SK-N-SH (cell line): ENCODE measurements at regions not wholly inside any gene's neighbourhood (a gene's known extent, or its start where the extent isn't known, plus 50 kb on each side); places are given as distances from the start of the nearest gene placed in this dataset.

ENCODE experiments used
- CTCF ChIA-PET: fragments of 300-600, 350-600 bp; formaldehyde crosslinking; extraction: SDS; loops from one replicate; lab custom pipeline; 2021; lab: Yijun Ruan, JAX
- POLR2A ChIA-PET: fragments of 350-600 bp; sonication (Branson Sonifier 250); formaldehyde crosslinking; extraction: SDS; loops from one replicate; lab custom pipeline; 2020; ENCODE audit warnings: antibody characterized with exemption, inconsistent platforms; lab: Yijun Ruan, JAX
- DNase-seq: peaks from one replicate; pipeline ENCODE4 v3.0.0; 2012
- H2AFZ ChIP-seq: fragments of 200-600 bp; sonication (generic); 2 replicates; pipeline ENCODE4 v1.8.1; 2016; ENCODE audit warnings: antibody characterized with exemption, mild to moderate bottlenecking, low read depth
- H3F3A ChIP-seq: fragments of 200-600 bp; sonication (generic); replicated peaks from 2 replicates; pipeline ENCODE3; 2016; ENCODE audit warnings: antibody characterized with exemption, mild to moderate bottlenecking; ENCODE audit not compliant: insufficient read depth
- H3K27ac ChIP-seq, 2 experiments: fragments of 200-500 bp in 1 of 2; fragments of 200-600 bp in 1 of 2; sonication (Bioruptor generic) in 1 of 2; sonication (generic), shearing (Covaris generic) in 1 of 2; 2 replicates each; pipeline versions ENCODE4 v1.5.1 to v1.6.1; 2014 to 2016; ENCODE audit warnings: low read depth in 2 of 2, inconsistent platforms in 1 of 2, low read length in 1 of 2, mild to moderate bottlenecking in 1 of 2, mixed read lengths in 1 of 2
- H3K27me3 ChIP-seq: fragments of 200-600 bp; sonication (generic), shearing (Covaris generic); 2 replicates; pipeline ENCODE4 v1.6.1; 2016; ENCODE audit warnings: mixed run types; ENCODE audit not compliant: insufficient read depth
- H3K36me3 ChIP-seq, 2 experiments: fragments of 200-500 bp in 1 of 2; fragments of 200-600 bp in 1 of 2; sonication (Bioruptor generic) in 1 of 2; sonication (generic) in 1 of 2; replicated peaks in 1 of 2; 2 replicates each; pipeline versions ENCODE3 to v1.5.1; 2014 to 2016; ENCODE audit warnings: low read length in 1 of 2, mild to moderate bottlenecking in 1 of 2; ENCODE audit not compliant: insufficient read depth in 2 of 2, control insufficient read depth in 1 of 2
- H3K4me1 ChIP-seq, 2 experiments: fragments of 200-500 bp in 1 of 2; fragments of 200-600 bp in 1 of 2; sonication (Bioruptor generic) in 1 of 2; sonication (generic), shearing (Covaris generic) in 1 of 2; 2 replicates each; pipeline versions ENCODE4 v1.5.1 to v1.6.1; 2014 to 2016; ENCODE audit warnings: low read depth in 1 of 2, low read length in 1 of 2, mixed run types in 1 of 2; ENCODE audit not compliant: insufficient read depth in 2 of 2, control insufficient read depth in 1 of 2
- H3K4me2 ChIP-seq: fragments of 200-600 bp; sonication (generic), shearing (Covaris generic); 2 replicates; pipeline ENCODE4 v1.6.1; 2017; ENCODE audit warnings: mixed run types
- H3K4me3 ChIP-seq, 2 experiments: fragments of 200-500 bp in 1 of 2; fragments of 200-600 bp in 1 of 2; sonication (Bioruptor generic) in 1 of 2; sonication (generic), shearing (Covaris generic) in 1 of 2; 2 replicates each; pipeline versions ENCODE4 v1.5.1 to v1.8.1; 2014 to 2016; ENCODE audit warnings: low read depth in 2 of 2, inconsistent platforms in 1 of 2, low read length in 1 of 2, mild to moderate bottlenecking in 1 of 2, mixed read lengths in 1 of 2, moderate library complexity in 1 of 2
- H3K79me2 ChIP-seq: fragments of 200-600 bp; sonication (generic); 2 replicates; pipeline ENCODE4 v1.8.1; 2017; ENCODE audit warnings: mild to moderate bottlenecking; ENCODE audit not compliant: insufficient read depth
- H3K9ac ChIP-seq: fragments of 200-600 bp; sonication (generic); 2 replicates; pipeline ENCODE4 v1.6.1; 2017; ENCODE audit warnings: mixed run types
- H3K9me2 ChIP-seq: fragments of 200-600 bp; sonication (generic); 2 replicates; pipeline ENCODE4 v1.6.1; 2017; ENCODE audit warnings: mixed run types
- H3K9me3 ChIP-seq: fragments of 200-600 bp; sonication (generic); 2 replicates; pipeline ENCODE4 v1.6.1; 2017; ENCODE audit warnings: mixed run types, mild to moderate bottlenecking, moderate library complexity
- H4K20me1 ChIP-seq: fragments of 200-600 bp; sonication (generic); 2 replicates; pipeline ENCODE4 v1.6.1; 2017; ENCODE audit warnings: mild to moderate bottlenecking, mixed run types; ENCODE audit not compliant: insufficient read depth
- CHD2 ChIP-seq: fragments of 150-350 bp; IDR thresholded peaks from 2 replicates; pipeline ENCODE4 v1.6.1; 2018; ENCODE audit warnings: low read length; ENCODE audit not compliant: partially characterized antibody
- CTCF ChIP-seq: fragments of 200-600 bp; sonication (generic); IDR thresholded peaks from 2 replicates; pipeline ENCODE4 v1.6.1; 2017; ENCODE audit warnings: antibody characterized with exemption, mild to moderate bottlenecking, moderate library complexity
- ELF1 ChIP-seq: IDR thresholded peaks from 2 replicates; pipeline ENCODE4 v1.4.0; 2012
- FOSL2 ChIP-seq: IDR thresholded peaks from 2 replicates; pipeline ENCODE4 v1.4.0; 2012; ENCODE audit warnings: low read depth, mild to moderate bottlenecking, moderate library complexity, borderline replicate concordance
- FOXM1 ChIP-seq: IDR thresholded peaks from 2 replicates; pipeline ENCODE4 v1.4.0; 2012; ENCODE audit warnings: low read depth, mild to moderate bottlenecking
- GABPA ChIP-seq: IDR thresholded peaks from 2 replicates; pipeline ENCODE4 v1.4.0; 2012; ENCODE audit warnings: low read depth, mild to moderate bottlenecking
- GATA2 ChIP-seq: sonication (generic); formaldehyde crosslinking; IDR thresholded peaks from 2 replicates; pipeline ENCODE4 v1.5.0; 2020; ENCODE audit warnings: mild to moderate bottlenecking, missing genetic modification reagents
- MAX ChIP-seq: IDR thresholded peaks from 2 replicates; pipeline ENCODE4 v1.4.0; 2012; ENCODE audit warnings: low read depth
- MXI1 ChIP-seq: IDR thresholded peaks from 2 replicates; pipeline ENCODE4 v1.6.1; 2012; ENCODE audit warnings: mild to moderate bottlenecking, low read depth, low read length, improper control_type of control experiment
- NRF1 ChIP-seq: IDR thresholded peaks from 2 replicates; pipeline ENCODE4 v1.6.1; 2012; ENCODE audit warnings: low read depth, mild to moderate bottlenecking, low read length
- RAD21 ChIP-seq: IDR thresholded peaks from 2 replicates; pipeline ENCODE4 v1.6.1; 2012; ENCODE audit warnings: mild to moderate bottlenecking, low read length
- RFX5 ChIP-seq: IDR thresholded peaks from 2 replicates; pipeline ENCODE4 v1.6.1; 2012; ENCODE audit warnings: mild to moderate bottlenecking, improper control_type of control experiment, low read length
- RXRA ChIP-seq: IDR thresholded peaks from 2 replicates; pipeline ENCODE4 v1.4.0; 2012; ENCODE audit warnings: low read depth, mild to moderate bottlenecking, borderline replicate concordance
- SIN3A ChIP-seq: IDR thresholded peaks from 2 replicates; pipeline ENCODE4 v1.6.1; 2012; ENCODE audit warnings: low read depth, mild to moderate bottlenecking, low read length, moderate library complexity, borderline replicate concordance
- SMC3 ChIP-seq: IDR thresholded peaks from 2 replicates; pipeline ENCODE4 v1.6.1; 2012; ENCODE audit warnings: low read depth, low read length, improper control_type of control experiment
- TCF12 ChIP-seq: IDR thresholded peaks from 2 replicates; pipeline ENCODE4 v1.4.0; 2012
- TEAD4 ChIP-seq: IDR thresholded peaks from 2 replicates; pipeline ENCODE4 v1.4.0; 2012; ENCODE audit warnings: mild to moderate bottlenecking, borderline replicate concordance; ENCODE audit not compliant: insufficient read depth
- USF1 ChIP-seq: IDR thresholded peaks from 2 replicates; pipeline ENCODE4 v1.4.0; 2012; ENCODE audit warnings: low read depth, borderline replicate concordance
- USF2 ChIP-seq: fragments of 150-350 bp; IDR thresholded peaks from 2 replicates; pipeline ENCODE4 v1.6.1; 2017; ENCODE audit warnings: antibody characterized with exemption, low read length, low read depth, borderline replicate concordance
- ZBTB33 ChIP-seq: IDR thresholded peaks from 2 replicates; pipeline ENCODE4 v1.4.0; 2012; ENCODE audit warnings: low read depth, borderline replicate concordance
- WGBS: methylation state at CpG from one replicate; pipeline ENCODE4 v1.1.6; 2017; ENCODE audit warnings: low lambda C conversion rate; 5-methylcytosine and 5-hydroxymethylcytosine counted together

- POLR2A ChIA-PET = no interaction called here
- Histone ChIP-seq H3K27ac (no peak overlapping the region), H3K9me2 (no peaks in the 10 kb centered on the region), H3K27me3 (no peaks in the 10 kb centered on the region), H3F3A (no peaks in the 10 kb centered on the region), H3K9me3 (no peaks in the 10 kb centered on the region), H4K20me1 (no peaks in the 10 kb centered on the region), H3K79me2 (no peaks in the 10 kb centered on the region), H3K4me1 (no peaks in the 10 kb centered on the region), H3K9ac (no peak overlapping the region), H2AFZ (no peak overlapping the region), H3K4me3 (no peak overlapping the region), H3K4me2 (no peak overlapping the region), H3K36me3 (no peaks in the 10 kb centered on the region)
- DNase-seq = no peak
- TF ChIP-seq USF2 = no peak
- TF ChIP-seq ZBTB33 = no peak
- TF ChIP-seq NRF1 = no peak
- TF ChIP-seq RAD21 = no peak
- TF ChIP-seq TCF12 = no peak
- no peak for TF ChIP-seq USF1
- no peak for TF ChIP-seq CHD2
- TF ChIP-seq FOXM1 = no peak
- no peak for TF ChIP-seq CTCF
- no peak for TF ChIP-seq ELF1
- no peak for TF ChIP-seq SMC3
- no peak for TF ChIP-seq GATA2 (CRISPR knock-in tag)
- no peak for TF ChIP-seq MAX
- 42% methylated on average over 2 of the region's 2 CpGs for WGBS
- CTCF ChIA-PET = no interaction called here
Observed at GRCh38 chr5:125786021-125786420, 637.2 kb upstream of the GRAMD2B start.

- Histone ChIP-seq H4K20me1 (no peaks in the 10 kb centered on the region), H3K4me3 (no peak overlapping the region), H2AFZ (no peak overlapping the region), H3K79me2 (no peaks in the 10 kb centered on the region), H3K27me3 (no peaks in the 10 kb centered on the region), H3K9me2 (no peaks in the 10 kb centered on the region), H3K36me3 (no peaks in the 10 kb centered on the region), H3K4me2 (no peak overlapping the region), H3K4me1 (no peaks in the 10 kb centered on the region), H3F3A (no peaks in the 10 kb centered on the region), H3K27ac (no peak overlapping the region), H3K9me3 (no peaks in the 10 kb centered on the region), H3K9ac (no peak overlapping the region)
- DNase-seq = no peak
- 96% methylated on average over 1 of the region's 1 CpG for WGBS
- TF ChIP-seq TEAD4 (no peak), SIN3A (no peak), FOSL2 (no peak), GABPA (no peak), RXRA (no peak), SMC3 (no peak), RFX5 (no peak), MXI1 (no peak), FOXM1 (no peak), CTCF (no peak)
- ChIA-PET CTCF (interaction anchor here (0.6 to 1.4 kb wide), 4 partner anchors 9 to 22 kb away, joined by 3 to 4 read pairs (median 4); no protein-coding TSS in a partner anchor), POLR2A (no interaction called here)
Observed at GRCh38 chr5:125793470-125793869, 629.7 kb upstream of the GRAMD2B start.
